CD4-positive, alpha-beta T cell treated with Interleukin-17A for 1 hour (primary cell): ENCODE measurements at regions not wholly inside any gene's neighbourhood (a gene's known extent, or its start where the extent isn't known, plus 50 kb on each side); places are given as distances from the start of the nearest gene placed in this dataset.

Experiments
- DNase-seq: peaks from one replicate; pipeline ENCODE4 v3.0.0-alpha.2; 2020

- no peak for DNase-seq
Observed at GRCh38 chr5:98588215-98588614, 185.2 kb upstream of the RGMB start.

GRCh38 chr5:98593418-98593817 is 180.0 kb upstream of the RGMB start:
- no peak for DNase-seq

DNA sequence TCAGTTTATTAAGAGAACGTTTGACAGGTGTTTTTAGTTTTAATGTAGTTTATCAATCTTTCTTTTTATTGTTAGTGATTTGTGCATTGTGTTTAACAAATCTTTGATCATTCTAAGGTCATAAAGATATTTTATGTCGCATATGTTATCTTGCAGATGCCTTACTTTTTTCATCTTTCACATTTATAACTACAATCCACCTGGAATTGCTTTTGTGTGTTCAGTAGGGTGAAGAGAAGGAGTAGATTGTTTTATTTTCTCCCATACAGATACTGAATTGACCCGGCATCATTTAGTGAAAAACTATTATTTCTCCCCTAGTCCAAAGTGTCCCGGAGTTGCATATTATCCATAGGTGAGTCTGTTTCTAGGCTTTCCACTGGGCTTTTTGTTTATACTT is 179.4 kb upstream of the RGMB start:
- no peak for DNase-seq

DNA sequence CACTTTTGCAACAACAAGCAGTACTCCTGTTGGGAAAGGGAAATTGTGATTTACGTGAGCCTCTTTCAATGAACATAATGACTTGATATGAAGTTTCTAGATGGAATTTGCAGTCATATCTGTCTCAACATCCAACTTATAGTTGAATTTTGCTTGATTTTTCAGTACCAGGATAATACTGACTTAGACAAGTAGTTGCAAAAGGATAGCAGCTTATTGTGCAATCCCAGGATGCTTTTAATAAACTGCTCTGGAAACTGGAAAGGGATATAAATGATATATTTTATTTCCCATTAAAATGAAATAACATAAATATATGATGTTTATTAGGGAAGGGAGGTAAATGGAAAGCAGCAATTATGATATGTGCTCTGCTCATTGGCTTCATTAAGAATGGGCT is 174.4 kb upstream of the RGMB start:
- DNase-seq: no peak

- DNase-seq: no peak
Observed at GRCh38 chr5:98602534-98603112, 170.8 kb upstream of the RGMB start.

- no peak for DNase-seq
Observed at GRCh38 chr5:98603456-98603855, 170.0 kb upstream of the RGMB start.

DNA sequence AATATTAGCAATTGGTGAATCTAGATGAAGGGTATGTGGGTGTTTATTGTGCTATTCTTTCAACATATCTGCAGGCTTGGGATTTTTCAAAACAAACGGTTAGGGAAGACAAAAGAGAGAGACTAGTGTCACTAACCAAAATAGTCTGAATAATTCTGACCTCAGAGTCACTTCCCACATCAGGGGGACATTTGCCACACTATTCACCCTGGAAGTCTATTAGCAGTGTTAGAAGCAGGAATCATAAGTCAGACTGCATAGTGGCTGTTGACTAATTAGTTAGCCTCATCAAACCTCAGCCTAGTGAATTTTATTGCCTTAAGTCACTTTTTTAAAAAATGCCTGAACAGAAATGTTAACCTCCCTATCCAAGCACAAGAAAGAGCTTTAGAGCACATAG is 169.2 kb upstream of the RGMB start:
- DNase-seq: no peak

DNA sequence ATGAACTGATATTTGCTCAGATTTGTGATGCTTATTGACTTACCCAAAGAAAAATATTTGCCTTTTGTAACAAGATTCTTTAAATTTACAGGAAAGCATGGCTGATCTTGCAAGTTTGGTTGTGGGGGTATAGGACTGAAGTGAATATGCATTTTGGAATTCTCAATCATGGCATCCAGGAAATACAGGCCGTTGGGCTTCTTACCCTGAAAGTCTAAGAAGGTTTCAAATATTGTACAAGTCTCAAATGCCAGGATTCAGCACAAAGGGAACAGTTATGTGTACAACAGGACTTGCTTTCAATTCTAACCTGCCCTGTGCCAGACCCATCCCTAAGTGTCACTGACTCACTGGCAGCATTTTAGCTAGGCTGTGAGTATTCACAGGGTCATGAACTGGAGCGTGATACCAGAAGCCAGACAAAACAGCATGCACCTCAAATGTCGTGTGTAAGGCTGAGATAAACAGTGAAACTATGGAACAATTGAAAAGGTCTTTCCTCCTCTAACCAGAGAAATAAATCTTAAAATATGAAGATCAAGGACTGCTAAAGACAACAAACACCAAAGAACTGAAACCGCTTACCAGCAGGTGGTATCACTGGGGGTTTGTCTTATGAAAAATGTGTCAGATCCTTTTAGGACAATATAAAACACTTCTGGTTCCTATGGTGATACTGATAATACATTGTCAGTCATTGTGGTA is 168.6 kb upstream of the RGMB start:
- no peak for DNase-seq

DNA sequence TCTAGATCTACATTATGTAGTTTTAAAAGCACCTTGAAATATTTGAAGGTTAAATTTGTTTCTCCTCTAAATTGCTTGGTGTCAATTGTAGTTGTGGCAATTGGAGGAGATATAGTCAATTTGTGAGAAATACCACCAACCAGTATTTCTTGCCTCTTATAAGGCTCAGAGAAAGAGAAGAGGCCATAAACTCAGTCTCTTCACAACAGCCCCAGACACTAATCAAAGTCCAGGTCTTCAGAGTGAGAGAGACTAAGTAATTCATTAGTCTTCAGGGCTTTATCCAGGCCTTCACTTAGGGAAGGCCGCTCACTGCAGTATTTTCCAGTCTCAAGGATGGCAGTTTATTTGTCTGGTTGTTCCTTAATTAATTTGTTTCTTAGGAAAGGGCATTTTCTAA is 168.0 kb upstream of the RGMB start:
- no peak for DNase-seq

DNA sequence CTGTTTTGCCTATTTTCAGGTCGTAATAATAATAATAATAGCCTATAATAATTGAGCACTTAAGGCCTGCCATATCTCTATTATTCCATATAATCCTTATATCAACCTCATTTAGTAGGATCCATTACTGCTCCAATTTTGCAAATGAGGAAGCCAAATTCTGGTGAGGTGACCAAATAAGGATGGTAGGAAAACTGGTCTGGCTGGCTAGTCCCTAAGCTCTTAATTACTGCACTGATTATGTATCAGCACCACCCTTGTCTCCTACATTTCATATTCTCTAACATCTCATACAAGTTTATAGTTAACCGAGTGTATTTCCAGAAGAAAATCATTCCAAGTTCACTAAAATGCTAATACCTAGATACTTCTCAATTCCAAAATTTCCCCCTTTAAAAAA is 166.5 kb upstream of the RGMB start:
- DNase-seq: no peak

DNA sequence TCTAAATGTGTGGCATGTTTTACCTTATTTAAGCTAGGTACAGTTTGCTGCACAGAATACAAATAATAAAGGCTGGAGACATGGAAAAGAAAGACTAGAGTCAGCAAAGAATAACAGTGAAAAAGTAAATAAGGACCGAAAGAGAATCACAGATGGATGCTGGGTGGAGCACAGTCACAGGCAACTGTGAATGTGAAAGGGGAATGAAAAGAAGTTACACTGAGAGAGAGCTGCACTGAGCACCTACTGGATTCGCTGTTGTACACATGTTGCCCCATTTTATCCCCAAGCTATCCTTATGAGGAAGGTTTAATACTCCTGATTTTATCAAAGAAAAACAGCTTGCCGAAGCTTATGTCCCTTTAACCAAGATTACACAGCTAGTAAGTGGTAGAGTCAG is 165.4 kb upstream of the RGMB start:
- no peak for DNase-seq

DNA sequence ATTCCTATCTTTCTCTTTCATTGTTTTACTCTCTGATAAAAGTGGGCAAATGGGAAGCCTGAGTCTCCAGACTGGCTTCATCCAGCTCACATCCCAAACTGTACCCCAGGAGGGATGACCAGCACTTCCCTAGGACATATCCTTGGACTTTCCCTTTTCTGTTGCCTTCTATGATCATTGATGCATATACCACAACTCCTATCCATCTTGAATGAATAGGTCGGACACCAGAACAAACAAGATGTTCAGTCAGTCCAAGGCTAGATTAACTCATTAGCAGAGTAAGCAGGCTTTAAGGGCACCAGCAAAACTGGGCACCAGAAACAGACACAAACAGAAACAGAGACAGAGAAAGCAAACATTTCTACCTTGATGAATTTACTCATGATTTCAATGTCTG is 159.1 kb upstream of the RGMB start:
- no peak for DNase-seq

GRCh38 chr5:98621821-98622220 is 151.6 kb upstream of the RGMB start:
- no peak for DNase-seq

DNA sequence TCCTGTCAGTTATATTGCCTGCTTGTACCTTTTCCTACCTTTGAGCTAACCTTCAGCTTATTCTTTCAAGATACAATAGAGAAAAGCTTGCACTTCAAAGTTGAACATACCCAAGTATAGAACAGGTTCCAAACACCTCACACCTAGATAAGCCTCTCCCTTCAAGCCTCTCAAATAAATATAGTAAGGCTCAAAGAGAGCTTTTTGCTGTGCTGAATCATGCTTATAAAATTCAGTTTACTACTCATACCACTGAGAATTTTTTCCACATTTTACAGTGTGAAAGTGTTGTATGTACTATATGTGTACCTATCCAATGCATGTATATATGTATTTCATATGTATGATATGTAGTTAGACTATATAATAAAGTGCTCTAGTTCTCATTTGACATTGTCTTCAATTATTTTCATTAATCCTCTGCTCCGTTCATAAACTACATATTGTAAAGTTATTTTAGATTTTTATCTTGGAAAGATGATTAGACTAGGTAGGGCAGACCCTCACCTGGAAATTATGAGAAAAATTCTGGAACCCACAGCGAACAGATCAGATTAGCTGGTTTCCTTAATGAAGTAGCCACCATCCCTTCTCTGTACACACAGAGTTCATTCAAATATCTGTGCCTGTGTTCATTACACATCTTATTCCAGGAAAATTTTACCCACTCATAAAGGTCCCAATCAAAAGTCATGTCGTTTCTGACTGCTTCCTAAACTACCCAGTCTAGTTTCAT is 149.2 kb upstream of the RGMB start:
- DNase-seq: no peak

GRCh38 chr5:98627121-98627520 is 146.3 kb upstream of the RGMB start:
- DNase-seq: no peak

GRCh38 chr5:98630621-98631020 is 142.8 kb upstream of the RGMB start:
- no peak for DNase-seq

GRCh38 chr5:98631311-98632054 is 142.0 kb upstream of the RGMB start:
- no peak for DNase-seq

DNA sequence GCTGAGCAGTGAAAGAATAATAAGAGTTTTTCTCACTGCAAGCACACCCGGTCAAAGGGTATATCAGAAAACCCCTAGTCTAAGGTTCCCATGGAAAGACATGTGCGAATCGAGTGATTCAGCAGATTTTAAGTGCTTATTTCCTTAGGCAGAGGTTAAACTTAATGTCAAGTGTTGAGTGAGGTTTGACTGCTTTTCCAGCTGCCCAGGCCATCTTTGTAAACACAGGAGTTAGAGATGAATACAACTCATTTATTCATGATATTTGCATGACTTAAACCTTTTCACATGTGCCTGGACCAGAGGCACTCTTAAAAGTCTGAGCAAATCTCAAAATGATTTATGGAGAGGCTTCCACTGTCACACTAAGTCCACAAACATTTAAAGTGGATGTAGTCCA is 137.8 kb upstream of the RGMB start:
- DNase-seq: no peak

- no peak for DNase-seq
Observed at GRCh38 chr5:98637116-98637515, 136.3 kb upstream of the RGMB start.

- no peak for DNase-seq
Observed at GRCh38 chr5:98637557-98637956, 135.9 kb upstream of the RGMB start.

- no peak for DNase-seq
Observed at GRCh38 chr5:98638111-98638510, 135.4 kb upstream of the RGMB start.

- no peak for DNase-seq
Observed at GRCh38 chr5:98638701-98639100, 134.8 kb upstream of the RGMB start.

DNA sequence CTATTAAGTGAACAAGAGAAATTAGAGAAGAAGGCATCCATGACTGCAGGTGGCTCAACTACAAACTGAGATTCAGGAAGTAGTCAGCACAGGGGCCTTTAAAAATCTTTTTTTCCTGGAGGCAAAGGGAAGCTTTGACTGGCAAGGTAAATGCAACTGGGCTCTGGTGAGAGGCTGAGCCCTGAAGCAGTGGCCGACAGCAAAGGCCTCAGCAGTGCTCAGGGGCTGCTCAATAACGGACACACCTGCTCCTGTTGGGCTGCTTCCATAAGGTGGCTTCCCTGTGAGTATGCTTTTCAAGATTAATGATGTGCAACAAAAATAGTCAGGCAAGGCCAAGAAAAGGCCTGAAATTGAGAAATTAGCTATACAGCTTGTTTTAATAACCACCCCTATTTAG is 134.2 kb upstream of the RGMB start:
- no peak for DNase-seq

- no peak for DNase-seq
Observed at GRCh38 chr5:98641671-98642070, 131.8 kb upstream of the RGMB start.
